Iris pigment epithelial cell (primary cell): ENCODE measurements at regions not wholly inside any gene's neighbourhood (a gene's known extent, or its start where the extent isn't known, plus 50 kb on each side); places are given as distances from the start of the nearest gene placed in this dataset.
A peak's percentile ranks its signal among the peaks of the same experiment; 100 is the strongest.
"Not testable (repeated sequence)": the region's sequence is repeated elsewhere in the genome, so short reads cannot be mapped to it uniquely, and the experiment has no call there.

Source experiments
- DNase-seq: peaks from one replicate; pipeline ENCODE4 v3.0.0-alpha.2; 2011; ENCODE audit warnings: low read depth

GRCh38 chr3:34876997-34877396 is 762.3 kb upstream of the ARPP21 start:
- no peak for DNase-seq

DNA sequence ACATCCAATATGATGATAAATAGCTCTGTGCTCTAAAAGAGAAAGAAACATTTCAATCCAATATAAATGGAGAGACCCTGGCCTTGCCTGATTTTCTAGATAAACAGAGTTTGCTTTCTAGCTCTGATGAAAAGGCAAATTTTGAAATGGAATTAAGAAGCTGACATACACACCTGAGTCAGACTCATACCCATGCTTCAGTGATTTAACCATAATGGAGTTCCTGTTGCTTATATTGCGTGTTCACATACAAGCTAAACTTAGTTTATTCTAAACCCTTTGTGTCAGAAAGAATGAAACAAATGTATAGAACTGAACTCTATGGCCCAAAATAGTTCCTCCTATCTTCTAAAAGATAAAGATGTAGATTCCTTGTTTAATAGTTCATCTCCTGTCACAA is 760.8 kb upstream of the ARPP21 start:
- DNase-seq, result no peak

GRCh38 chr3:34881026-34881425 is 758.3 kb upstream of the ARPP21 start:
- no peak for DNase-seq

GRCh38 chr3:34882764-34883163 is 756.6 kb upstream of the ARPP21 start:
- no peak for DNase-seq

DNA sequence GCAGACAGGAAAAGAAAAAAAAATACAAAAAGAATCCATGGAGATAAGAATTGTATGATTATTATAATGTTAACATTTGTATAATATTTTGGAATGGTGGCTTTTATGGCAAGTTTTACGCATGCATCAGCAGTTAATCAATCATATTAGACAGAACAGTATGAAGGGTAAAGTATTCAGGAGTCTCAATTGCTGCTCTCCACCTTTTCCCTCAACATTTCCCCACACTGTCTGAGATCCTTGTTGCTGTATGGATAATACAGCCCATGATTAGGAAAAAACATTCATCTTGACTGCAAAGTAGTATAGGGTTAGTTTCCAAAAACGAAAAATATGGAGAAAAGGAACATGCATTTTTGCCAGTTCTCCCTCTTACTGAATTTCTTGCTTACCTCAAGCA is 755.3 kb upstream of the ARPP21 start:
- no peak for DNase-seq

GRCh38 chr3:34886443-34886842 is 752.9 kb upstream of the ARPP21 start:
- no peak for DNase-seq

- DNase-seq, result no peak
Observed at GRCh38 chr3:34889641-34890040, 749.7 kb upstream of the ARPP21 start.

DNA sequence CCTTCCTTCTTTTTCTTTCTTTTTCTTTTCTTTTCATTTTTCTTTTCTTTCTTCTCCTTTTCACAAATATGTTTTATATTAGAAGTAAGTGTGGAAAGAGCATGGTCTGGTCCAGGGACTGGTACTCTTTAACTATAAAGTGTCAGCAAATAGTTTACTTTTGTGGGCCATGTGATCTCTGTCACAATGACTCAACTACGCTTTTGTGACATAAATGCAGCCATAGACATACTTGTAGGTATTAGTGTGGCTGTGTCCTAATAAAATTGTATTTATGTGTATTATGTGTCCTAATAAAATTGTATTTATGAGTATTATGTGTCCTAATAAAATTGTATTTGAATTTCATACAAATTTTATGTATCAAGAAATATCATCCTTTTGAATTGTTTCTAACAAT is 749.1 kb upstream of the ARPP21 start:
- DNase-seq, result no peak

- no peak for DNase-seq
Observed at GRCh38 chr3:34891941-34892340, 747.4 kb upstream of the ARPP21 start.

GRCh38 chr3:34895841-34896240 is 743.5 kb upstream of the ARPP21 start:
- DNase-seq, result no peak

DNA sequence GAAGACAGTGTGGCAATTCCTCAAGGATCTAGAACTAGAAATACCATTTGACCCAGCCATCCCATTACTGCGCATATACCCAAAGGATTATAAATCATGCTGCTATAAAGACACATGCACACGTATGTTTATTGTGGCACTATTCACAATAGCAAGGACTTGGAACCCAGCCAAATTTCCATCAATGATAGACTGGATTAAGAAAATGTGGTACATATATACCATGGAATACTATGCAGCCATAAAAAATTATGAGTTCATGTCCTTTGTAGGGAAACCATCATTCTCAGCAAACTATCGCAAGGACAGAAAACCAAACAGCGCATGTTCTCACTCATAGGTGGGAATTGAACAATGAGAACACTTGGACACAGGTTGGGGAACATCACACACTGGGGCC is 729.6 kb upstream of the ARPP21 start:
- not testable (repeated sequence) for DNase-seq

DNA sequence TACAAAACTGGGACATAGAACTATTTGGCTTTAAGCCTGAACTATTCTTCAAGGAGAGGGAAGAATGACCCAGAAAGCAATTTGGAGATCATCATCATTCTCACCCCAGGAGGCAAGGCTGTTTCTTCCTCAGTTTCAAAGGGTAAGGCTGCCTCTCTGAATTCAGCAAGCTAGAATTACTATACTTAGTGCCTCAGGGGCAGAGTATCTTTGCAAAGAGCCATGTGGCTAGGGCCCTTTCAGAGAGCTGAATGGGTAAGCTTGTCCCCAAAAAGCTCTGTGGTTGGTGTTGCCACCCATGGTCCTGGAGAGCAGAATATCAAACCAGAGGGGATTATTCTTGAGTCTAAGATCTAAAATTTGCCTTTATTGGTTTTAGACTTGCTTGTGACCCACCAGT is 720.3 kb upstream of the ARPP21 start:
- DNase-seq, result no peak

- DNase-seq, result no peak
Observed at GRCh38 chr3:34920806-34921205, 718.5 kb upstream of the ARPP21 start.

GRCh38 chr3:34924961-34925360 is 714.4 kb upstream of the ARPP21 start:
- no peak for DNase-seq

- no peak for DNase-seq
Observed at GRCh38 chr3:34925851-34926250, 713.5 kb upstream of the ARPP21 start.

- DNase-seq, result peak; percentile 2
Observed at GRCh38 chr3:34929036-34929435, 710.3 kb upstream of the ARPP21 start.

DNA sequence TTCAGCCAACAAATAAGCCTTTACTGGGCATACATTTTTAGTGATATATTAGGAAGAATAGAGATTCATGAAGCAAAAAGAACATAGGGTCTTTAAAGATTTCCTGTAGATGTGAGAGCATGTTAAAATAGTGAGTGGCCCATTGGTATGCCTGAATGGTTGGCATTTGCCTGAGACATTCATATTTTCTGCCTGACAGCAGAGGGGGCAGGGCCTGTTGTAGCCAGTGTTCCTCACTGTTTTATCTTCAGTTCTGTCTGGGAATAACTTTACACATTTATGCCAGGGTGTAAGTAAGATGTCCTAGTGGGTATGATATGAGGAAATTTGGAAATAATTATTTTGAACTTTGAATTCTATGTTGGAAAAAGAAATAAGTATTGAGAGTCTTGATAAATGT is 704.7 kb upstream of the ARPP21 start:
- DNase-seq, result no peak

- DNase-seq, result no peak
Observed at GRCh38 chr3:34938784-34939183, 700.5 kb upstream of the ARPP21 start.

GRCh38 chr3:34942256-34942655 is 697.1 kb upstream of the ARPP21 start:
- DNase-seq, result no peak

DNA sequence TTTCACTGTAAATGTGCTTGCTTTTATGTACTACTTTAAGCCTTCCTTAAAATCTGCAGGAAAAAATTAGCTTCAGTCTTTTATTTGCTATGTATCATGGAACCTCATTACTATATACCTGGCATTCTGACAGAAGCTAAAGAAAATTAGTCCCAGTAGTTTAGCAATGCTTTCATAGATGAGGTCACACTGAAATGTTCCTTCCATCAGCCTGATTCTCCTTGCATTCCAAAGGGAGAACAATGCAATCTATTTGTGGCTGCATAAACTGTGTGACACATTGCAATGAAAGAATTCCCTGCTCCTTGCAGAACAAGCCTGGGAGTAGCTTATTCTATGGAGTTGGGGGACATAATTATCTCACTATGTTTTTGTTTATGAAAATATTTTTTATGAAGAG is 691.5 kb upstream of the ARPP21 start:
- peak; percentile 51 for DNase-seq

DNA sequence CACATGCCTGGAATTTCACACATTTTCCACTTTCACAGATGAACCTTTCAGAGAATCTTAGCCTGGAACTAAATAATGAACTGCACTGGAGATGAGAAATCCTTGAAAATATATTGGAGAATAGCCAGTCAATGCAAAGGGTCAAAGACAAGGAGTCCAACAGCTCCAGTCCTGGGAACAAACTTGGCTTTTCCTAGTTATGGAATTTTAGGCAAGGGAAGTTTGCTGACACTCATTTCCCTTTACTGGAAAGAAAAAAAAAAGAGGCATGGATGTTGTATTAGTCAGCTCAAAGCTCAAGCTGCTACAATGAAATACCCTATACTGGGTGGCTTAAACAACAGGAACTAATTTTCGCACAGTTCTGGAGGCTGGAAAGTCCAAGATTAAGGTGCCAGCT is 690.8 kb upstream of the ARPP21 start:
- peak; percentile 7 for DNase-seq

DNA sequence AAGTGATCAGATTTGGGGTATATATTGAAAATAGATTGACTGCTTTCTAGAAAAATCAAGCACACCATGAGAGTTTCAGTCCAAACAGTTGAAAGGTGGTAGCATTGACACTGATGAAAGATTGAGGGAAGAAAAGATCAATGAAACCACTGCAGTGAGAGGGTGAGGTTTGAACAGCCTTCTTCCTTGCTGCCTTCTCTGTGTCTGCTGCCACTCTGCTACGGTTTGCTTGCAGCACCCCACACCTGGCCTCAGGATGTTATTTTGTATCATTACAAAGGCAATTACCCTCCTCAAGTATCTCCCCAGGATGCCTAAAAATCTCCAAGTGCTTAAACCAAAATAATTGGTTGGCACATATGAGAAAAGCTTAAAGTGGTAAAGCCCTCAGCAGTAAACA is 683.6 kb upstream of the ARPP21 start:
- no peak for DNase-seq

- DNase-seq, result no peak
Observed at GRCh38 chr3:34956511-34956910, 682.8 kb upstream of the ARPP21 start.

- peak; percentile 43 for DNase-seq
Observed at GRCh38 chr3:34957677-34958076, 681.6 kb upstream of the ARPP21 start.

GRCh38 chr3:34969513-34969912 is 669.8 kb upstream of the ARPP21 start:
- DNase-seq, result no peak
